Fibroblast of mammary gland (primary cell): ENCODE measurements at regions not wholly inside any gene's neighbourhood (a gene's known extent, or its start where the extent isn't known, plus 50 kb on each side); places are given as distances from the start of the nearest gene placed in this dataset.

ENCODE experiments used
- DNase-seq: peaks from one replicate; pipeline ENCODE4 v3.0.0-alpha.2; 2010; ENCODE audit warnings: low read depth
- H3K4me3 ChIP-seq: 2 replicates; pipeline ENCODE4 v1.5.1; 2011; ENCODE audit warnings: low read depth, mild to moderate bottlenecking, low read length, moderate library complexity; ENCODE audit not compliant: control insufficient read depth
- CTCF ChIP-seq: conservative IDR thresholded peaks from 2 replicates; pipeline ENCODE4 v1.5.1; 2011; ENCODE audit warnings: low read depth, low read length, inconsistent platforms; ENCODE audit not compliant: control insufficient read depth, insufficient read depth

DNA sequence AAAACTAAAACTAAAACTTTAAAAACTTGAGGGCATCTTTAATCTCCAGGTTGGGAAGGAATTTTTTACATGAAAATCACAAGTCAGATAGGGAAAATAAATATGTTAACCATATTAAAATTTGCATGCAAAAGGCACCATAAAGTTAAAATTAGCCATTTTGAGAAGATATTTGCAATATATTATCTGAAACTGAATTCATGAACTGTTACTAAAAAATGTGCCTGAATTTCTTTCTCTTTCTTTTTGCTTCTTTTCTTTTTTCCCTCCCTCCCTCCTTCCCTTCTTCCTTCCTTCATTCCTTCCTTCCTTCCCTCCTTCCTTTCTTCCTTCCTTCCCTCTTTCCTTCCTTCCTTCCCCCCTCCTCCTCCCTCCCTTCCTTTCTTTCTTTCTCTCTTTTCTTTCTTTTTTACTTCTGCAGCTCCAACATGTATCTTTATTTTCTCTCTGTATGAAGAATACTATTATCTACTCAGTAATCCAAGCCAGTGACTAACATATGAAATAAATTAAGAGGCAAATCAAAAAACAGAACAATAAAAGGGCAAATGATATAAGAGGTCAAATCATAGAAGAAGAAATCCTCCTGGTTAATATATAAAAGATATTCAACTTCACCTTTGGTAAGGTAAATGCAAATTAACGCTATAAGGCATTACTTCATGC, 146.0 kb downstream of the BRMS1L start:
- no peak overlapping the region for H3K4me3 ChIP-seq
- no peak for DNase-seq
- no peak for TF ChIP-seq CTCF

DNA sequence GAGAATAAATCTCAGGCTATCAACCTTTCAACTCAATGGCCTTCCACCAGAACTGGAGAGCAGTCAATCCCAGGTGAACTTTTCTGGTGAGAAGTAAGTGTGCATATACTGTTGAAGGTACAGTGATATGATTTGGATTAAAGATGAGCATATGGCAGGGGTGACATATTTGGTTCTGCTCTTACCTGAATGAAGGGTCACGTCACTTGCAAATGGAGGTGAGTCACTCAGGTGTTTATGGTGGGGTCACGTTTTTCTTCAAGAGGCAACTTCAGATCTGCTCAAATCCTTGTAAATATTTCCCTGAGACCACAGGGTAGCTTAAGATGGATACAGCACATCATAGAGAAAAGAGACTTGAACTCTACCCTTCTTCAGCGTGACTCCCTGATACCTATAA, 143.2 kb downstream of the BRMS1L start:
- no peak for DNase-seq
- no peak for TF ChIP-seq CTCF

GRCh38 chr14:35965400-35965799, 139.3 kb downstream of the BRMS1L start:
- DNase-seq, result no peak
- no peak for TF ChIP-seq CTCF
- no peak overlapping the region for H3K4me3 ChIP-seq

More for the DNA sequence above, 143.2 kb downstream of the BRMS1L start:
- no peak overlapping the region for H3K4me3 ChIP-seq

- H3K4me3 ChIP-seq, result no peak overlapping the region
These were observed 138.7 kb downstream of the BRMS1L start for GRCh38 chr14:35964697-35965286.

GRCh38 chr14:35963209-35963608, 137.1 kb downstream of the BRMS1L start:
- peak; percentile 16 for DNase-seq
- TF ChIP-seq CTCF, result peak; percentile 28
- no peak overlapping the region for H3K4me3 ChIP-seq

More at GRCh38 chr14:35964697-35965286, 138.7 kb downstream of the BRMS1L start:
- DNase-seq, result no peak
- no peak for TF ChIP-seq CTCF

GRCh38 chr14:35961697-35962274, 135.6 kb downstream of the BRMS1L start:
- H3K4me3 ChIP-seq, result no peak overlapping the region
- no peak for TF ChIP-seq CTCF
- DNase-seq, result no peak
